ENCODE measurements at regions not wholly inside any gene's neighbourhood (a gene's known extent, or its start where the extent isn't known, plus 50 kb on each side); places are given as distances from the start of the nearest gene placed in this dataset.

DNA sequence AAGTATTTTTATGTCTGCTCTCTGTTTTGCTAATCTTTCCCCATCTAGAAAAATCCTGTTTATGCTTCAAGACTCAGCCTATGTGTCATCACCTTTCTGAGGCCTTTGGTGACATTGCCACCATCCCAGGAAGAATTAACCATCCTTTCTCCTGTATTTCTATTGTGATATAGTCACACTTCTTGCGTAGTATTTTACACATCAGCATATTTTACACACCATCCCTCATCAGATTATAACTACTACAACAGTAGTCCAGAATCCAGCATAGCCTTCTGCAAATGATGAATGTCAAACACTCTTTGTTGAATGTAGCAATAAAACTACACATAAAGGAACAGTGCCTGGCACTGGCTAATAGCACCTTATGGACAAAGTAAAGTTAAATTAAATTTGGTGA, 275.3 kb upstream of the C1orf87 start:
- Histone ChIP-seq H3K27ac (no peak overlapping the region), H3K4me1 (no peaks in the 10 kb centered on the region), H3K36me3 (no peaks in the 10 kb centered on the region), H3K27me3 (no peaks in the 10 kb centered on the region), H3K4me3 (replicated peaks in 1 of 3) (no peak overlapping the region), H3K9me3 (no peaks in the 10 kb centered on the region)
- TF ChIP-seq, protein P1, sequence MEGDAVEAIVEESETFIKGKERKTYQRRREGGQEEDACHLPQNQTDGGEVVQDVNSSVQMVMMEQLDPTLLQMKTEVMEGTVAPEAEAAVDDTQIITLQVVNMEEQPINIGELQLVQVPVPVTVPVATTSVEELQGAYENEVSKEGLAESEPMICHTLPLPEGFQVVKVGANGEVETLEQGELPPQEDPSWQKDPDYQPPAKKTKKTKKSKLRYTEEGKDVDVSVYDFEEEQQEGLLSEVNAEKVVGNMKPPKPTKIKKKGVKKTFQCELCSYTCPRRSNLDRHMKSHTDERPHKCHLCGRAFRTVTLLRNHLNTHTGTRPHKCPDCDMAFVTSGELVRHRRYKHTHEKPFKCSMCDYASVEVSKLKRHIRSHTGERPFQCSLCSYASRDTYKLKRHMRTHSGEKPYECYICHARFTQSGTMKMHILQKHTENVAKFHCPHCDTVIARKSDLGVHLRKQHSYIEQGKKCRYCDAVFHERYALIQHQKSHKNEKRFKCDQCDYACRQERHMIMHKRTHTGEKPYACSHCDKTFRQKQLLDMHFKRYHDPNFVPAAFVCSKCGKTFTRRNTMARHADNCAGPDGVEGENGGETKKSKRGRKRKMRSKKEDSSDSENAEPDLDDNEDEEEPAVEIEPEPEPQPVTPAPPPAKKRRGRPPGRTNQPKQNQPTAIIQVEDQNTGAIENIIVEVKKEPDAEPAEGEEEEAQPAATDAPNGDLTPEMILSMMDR (IDR thresholded peaks at IDR 0.05), result no peak
- TF ChIP-seq POLR2A (IDR thresholded peaks at IDR 0.05), result no peak
- WGBS, 2 donors, result 82 to 91% methylated on average over 1 of the region's 1 CpG
- intact Hi-C loops (cut with DNase I), result no loop called here
- DNase-seq, result no peak

DNA sequence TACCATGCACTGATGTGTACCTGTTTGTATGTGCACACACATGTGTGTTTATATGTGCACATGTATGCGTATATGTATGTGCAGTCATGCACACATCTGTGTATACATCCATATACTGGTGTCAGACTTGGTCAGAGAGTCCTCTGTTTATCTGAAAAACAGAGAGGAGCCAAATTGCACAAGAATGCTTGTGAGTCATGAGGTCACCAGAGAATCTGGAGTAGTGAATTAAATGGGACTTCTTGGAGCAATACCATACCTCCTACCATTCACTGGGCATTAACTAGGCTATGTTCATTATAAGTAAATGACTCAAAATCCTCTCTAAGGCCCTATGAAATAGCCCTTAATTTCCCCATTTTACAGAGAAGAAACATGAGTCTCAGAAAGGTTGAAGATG, 272.1 kb upstream of the C1orf87 start:
- DNase-seq, result no peak
- intact Hi-C loops (cut with DNase I), result no loop called here
- WGBS, 2 donors, result 89 to 100% methylated on average over 1 of the region's 1 CpG
- Histone ChIP-seq H3K27ac (no peak overlapping the region), H3K9me3 (no peaks in the 10 kb centered on the region), H3K36me3 (no peaks in the 10 kb centered on the region), H3K4me1 (no peaks in the 10 kb centered on the region), H3K27me3 (no peaks in the 10 kb centered on the region), H3K4me3 (replicated peaks in 1 of 3) (no peak overlapping the region)
- no peak for TF ChIP-seq POLR2A (IDR thresholded peaks at IDR 0.05)
- TF ChIP-seq, protein P1 (IDR thresholded peaks at IDR 0.05), result no peak

DNA sequence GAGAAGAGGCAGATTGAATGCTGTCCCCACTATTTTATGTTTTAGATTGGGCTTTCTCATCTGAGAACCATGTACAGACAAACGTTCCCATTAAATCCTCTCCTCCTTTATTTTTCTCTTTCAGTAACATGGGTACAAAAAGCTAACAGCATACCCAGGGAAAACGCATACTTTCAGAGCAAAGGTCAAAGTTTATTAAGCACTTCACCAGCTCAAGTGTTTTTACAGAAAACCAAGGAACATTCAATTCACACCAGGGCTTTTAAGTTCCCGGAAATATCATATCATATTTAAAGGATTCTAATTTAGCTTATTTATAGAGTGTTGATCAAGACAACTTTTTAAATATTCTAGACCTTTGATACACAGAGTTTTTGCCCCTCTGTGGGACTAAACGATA, 271.5 kb upstream of the C1orf87 start:
- TF ChIP-seq, protein P1 (IDR thresholded peaks at IDR 0.05), result no peak
- no peak for TF ChIP-seq POLR2A (IDR thresholded peaks at IDR 0.05)
- H3K36me3 ChIP-seq, result no peaks in the 10 kb centered on the region
- H3K27me3 ChIP-seq, result no peaks in the 10 kb centered on the region
- intact Hi-C loops (cut with DNase I), result no loop called here
- H3K4me1 ChIP-seq, result no peaks in the 10 kb centered on the region
- no peak overlapping the region for H3K27ac ChIP-seq
- no peak overlapping the region for H3K4me3 ChIP-seq (replicated peaks in 1 of 3)
- 51 to 57% methylated on average over 4 of the region's 4 CpGs for WGBS, 2 donors
- DNase-seq, result no peak
- H3K9me3 ChIP-seq, result no peaks in the 10 kb centered on the region

DNA sequence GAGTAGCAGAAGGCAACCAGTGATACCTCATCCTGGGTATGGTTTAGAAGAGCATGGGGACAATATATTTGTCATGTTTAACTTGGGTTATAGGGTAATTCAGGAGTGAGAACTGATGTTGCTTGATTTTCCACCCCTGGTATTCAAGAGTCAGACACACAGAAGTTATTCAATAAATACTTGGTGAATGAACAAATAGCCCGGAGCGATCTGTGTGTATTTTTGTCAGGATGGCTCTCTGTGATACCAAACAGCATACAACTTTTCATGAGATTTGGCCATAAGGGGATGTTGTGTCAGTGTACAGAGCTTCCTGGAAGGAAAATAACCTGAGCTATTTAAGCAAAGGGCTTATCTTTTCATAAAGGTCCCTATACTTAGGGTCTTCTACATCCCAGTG, 270.2 kb upstream of the C1orf87 start:
- no peaks in the 10 kb centered on the region for H3K9me3 ChIP-seq
- 94 to 96% methylated on average over 2 of the region's 2 CpGs for WGBS, 2 donors
- DNase-seq, result no peak
- H3K27ac ChIP-seq, result no peak overlapping the region
- no peak overlapping the region for H3K4me3 ChIP-seq (replicated peaks in 1 of 3)
- H3K27me3 ChIP-seq, result no peaks in the 10 kb centered on the region
- H3K36me3 ChIP-seq, result no peaks in the 10 kb centered on the region
- TF ChIP-seq, protein P1 (IDR thresholded peaks at IDR 0.05), result no peak
- no peak for TF ChIP-seq POLR2A (IDR thresholded peaks at IDR 0.05)
- intact Hi-C loops (cut with DNase I), result no loop called here
- no peaks in the 10 kb centered on the region for H3K4me1 ChIP-seq

DNA sequence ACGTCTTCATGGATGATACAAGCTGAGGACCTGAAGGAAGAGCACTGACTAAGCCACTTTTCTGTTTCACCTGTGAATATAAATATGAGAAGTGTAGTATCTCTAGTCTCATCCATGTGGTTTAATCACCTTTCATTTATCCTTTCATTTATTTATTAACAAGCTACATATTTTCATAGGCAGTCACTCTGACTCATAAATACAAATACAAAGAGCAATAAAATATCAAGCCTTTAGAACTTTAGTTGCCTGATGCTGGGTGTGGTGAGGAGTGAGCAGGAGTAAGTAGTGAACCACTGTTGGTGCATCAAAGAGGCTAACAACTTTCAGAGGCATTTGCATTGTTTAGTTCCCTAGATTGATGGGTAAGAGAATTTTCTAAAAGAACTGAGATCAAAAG, 269.0 kb upstream of the C1orf87 start:
- no peak overlapping the region for H3K4me3 ChIP-seq (replicated peaks in 1 of 3)
- no peak overlapping the region for H3K27ac ChIP-seq
- no peaks in the 10 kb centered on the region for H3K9me3 ChIP-seq
- no peak for DNase-seq
- TF ChIP-seq POLR2A (IDR thresholded peaks at IDR 0.05), result no peak
- TF ChIP-seq, protein P1 (IDR thresholded peaks at IDR 0.05), result no peak
- WGBS, 2 donors, result 88 to 97% methylated on average over 1 of the region's 1 CpG
- no peaks in the 10 kb centered on the region for H3K36me3 ChIP-seq
- H3K27me3 ChIP-seq, result no peaks in the 10 kb centered on the region
- intact Hi-C loops (cut with DNase I), result no loop called here
- H3K4me1 ChIP-seq, result no peaks in the 10 kb centered on the region

Data from thyroid gland (tissue), 4 donors.